ENCODE measurements at regions not wholly inside any gene's neighbourhood (a gene's known extent, or its start where the extent isn't known, plus 50 kb on each side); places are given as distances from the start of the nearest gene placed in this dataset.

DNA sequence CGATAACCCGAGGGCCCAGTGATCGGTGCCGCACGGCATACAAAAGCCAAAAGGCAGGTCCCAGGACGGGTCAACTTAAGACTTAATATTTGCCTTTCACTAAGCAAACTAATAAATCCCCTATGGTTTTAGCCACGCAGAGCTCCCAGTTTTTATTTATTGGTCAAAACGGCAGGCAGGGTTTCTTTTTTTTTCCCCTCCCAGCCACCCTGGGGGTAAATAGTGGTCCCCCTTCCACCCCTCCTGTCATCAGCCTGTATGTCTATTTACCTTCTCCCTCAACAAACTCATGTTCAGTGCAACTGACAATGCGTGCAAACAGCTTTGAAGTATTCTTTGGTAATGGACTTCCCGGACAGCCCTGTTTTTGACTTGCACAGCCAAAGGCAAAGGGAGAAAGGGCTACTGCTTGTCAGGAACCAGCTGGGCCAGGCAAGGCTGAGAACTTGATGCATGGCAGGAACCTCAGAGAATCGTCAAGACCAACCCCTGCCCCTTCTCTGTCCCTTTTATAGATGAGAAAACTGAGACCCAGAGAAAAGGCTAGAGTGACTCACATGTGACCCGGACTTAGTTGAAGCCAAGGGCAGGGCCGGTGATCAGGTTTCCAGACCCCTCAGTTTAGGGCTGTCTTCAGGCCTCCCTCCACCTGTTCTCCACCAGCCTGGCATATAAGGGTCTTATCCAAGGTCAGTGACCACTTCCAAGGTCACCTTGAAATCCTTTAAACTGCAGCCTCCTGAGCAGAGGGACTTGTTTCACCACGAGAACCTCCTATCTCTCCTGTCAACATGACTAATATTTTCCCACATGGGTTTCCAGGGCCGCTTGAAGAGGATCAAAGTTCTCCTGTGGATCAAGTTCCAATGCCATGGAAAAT, 279.0 kb downstream of the SOX9 start:
- TF ChIP-seq, protein P1, sequence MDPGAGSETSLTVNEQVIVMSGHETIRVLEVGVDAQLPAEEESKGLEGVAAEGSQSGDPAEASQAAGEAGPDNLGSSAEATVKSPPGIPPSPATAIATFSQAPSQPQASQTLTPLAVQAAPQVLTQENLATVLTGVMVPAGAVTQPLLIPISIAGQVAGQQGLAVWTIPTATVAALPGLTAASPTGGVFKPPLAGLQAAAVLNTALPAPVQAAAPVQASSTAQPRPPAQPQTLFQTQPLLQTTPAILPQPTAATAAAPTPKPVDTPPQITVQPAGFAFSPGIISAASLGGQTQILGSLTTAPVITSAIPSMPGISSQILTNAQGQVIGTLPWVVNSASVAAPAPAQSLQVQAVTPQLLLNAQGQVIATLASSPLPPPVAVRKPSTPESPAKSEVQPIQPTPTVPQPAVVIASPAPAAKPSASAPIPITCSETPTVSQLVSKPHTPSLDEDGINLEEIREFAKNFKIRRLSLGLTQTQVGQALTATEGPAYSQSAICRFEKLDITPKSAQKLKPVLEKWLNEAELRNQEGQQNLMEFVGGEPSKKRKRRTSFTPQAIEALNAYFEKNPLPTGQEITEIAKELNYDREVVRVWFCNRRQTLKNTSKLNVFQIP (CRISPR knock-in tag; IDR thresholded peaks at IDR 0.05; ENCODE audit: borderline replicate concordance, low read depth): no peak
- TF ChIP-seq, protein P2, sequence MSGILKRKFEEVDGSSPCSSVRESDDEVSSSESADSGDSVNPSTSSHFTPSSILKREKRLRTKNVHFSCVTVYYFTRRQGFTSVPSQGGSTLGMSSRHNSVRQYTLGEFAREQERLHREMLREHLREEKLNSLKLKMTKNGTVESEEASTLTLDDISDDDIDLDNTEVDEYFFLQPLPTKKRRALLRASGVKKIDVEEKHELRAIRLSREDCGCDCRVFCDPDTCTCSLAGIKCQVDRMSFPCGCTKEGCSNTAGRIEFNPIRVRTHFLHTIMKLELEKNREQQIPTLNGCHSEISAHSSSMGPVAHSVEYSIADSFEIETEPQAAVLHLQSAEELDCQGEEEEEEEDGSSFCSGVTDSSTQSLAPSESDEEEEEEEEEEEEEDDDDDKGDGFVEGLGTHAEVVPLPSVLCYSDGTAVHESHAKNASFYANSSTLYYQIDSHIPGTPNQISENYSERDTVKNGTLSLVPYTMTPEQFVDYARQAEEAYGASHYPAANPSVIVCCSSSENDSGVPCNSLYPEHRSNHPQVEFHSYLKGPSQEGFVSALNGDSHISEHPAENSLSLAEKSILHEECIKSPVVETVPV (CRISPR knock-in tag; IDR thresholded peaks at IDR 0.05): no peak
- TF ChIP-seq SNAI2 (CRISPR knock-in tag; IDR thresholded peaks at IDR 0.05): no peak
- no peak for TF ChIP-seq ZNF8 (CRISPR knock-in tag; IDR thresholded peaks at IDR 0.05)
- TF ChIP-seq ZFP30 (CRISPR knock-in tag; IDR thresholded peaks at IDR 0.05): no peak
- no peak for TF ChIP-seq ESRRG (CRISPR knock-in tag; IDR thresholded peaks at IDR 0.05)
- TF ChIP-seq, protein P3, sequence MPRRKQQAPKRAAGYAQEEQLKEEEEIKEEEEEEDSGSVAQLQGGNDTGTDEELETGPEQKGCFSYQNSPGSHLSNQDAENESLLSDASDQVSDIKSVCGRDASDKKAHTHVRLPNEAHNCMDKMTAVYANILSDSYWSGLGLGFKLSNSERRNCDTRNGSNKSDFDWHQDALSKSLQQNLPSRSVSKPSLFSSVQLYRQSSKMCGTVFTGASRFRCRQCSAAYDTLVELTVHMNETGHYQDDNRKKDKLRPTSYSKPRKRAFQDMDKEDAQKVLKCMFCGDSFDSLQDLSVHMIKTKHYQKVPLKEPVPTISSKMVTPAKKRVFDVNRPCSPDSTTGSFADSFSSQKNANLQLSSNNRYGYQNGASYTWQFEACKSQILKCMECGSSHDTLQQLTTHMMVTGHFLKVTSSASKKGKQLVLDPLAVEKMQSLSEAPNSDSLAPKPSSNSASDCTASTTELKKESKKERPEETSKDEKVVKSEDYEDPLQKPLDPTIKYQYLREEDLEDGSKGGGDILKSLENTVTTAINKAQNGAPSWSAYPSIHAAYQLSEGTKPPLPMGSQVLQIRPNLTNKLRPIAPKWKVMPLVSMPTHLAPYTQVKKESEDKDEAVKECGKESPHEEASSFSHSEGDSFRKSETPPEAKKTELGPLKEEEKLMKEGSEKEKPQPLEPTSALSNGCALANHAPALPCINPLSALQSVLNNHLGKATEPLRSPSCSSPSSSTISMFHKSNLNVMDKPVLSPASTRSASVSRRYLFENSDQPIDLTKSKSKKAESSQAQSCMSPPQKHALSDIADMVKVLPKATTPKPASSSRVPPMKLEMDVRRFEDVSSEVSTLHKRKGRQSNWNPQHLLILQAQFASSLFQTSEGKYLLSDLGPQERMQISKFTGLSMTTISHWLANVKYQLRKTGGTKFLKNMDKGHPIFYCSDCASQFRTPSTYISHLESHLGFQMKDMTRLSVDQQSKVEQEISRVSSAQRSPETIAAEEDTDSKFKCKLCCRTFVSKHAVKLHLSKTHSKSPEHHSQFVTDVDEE (CRISPR knock-in tag; IDR thresholded peaks at IDR 0.05): no peak
- TF ChIP-seq, protein P4, sequence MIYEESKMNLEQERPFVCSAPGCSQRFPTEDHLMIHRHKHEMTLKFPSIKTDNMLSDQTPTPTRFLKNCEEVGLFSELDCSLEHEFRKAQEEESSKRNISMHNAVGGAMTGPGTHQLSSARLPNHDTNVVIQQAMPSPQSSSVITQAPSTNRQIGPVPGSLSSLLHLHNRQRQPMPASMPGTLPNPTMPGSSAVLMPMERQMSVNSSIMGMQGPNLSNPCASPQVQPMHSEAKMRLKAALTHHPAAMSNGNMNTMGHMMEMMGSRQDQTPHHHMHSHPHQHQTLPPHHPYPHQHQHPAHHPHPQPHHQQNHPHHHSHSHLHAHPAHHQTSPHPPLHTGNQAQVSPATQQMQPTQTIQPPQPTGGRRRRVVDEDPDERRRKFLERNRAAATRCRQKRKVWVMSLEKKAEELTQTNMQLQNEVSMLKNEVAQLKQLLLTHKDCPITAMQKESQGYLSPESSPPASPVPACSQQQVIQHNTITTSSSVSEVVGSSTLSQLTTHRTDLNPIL (CRISPR knock-in tag; IDR thresholded peaks at IDR 0.05; ENCODE audit: low read depth): no peak
- TF ChIP-seq BACH2 (CRISPR knock-in tag; IDR thresholded peaks at IDR 0.05; ENCODE audit: borderline replicate concordance): no peak
- TF ChIP-seq ZNF70 (CRISPR knock-in tag; IDR thresholded peaks at IDR 0.05): no peak
- TF ChIP-seq TOX (CRISPR knock-in tag; IDR thresholded peaks at IDR 0.05; ENCODE audit: borderline replicate concordance): no peak
- no peak for TF ChIP-seq CSDC2 (CRISPR knock-in tag; IDR thresholded peaks at IDR 0.05)
- no peak for TF ChIP-seq RARB (CRISPR knock-in tag; IDR thresholded peaks at IDR 0.05)
- TF ChIP-seq ZNF565 (CRISPR knock-in tag; conservative IDR thresholded peaks at IDR 0.05; ENCODE audit: low read depth): no peak
- TF ChIP-seq ARNTL (CRISPR knock-in tag; IDR thresholded peaks at IDR 0.05; ENCODE audit: borderline replicate concordance, low read depth): no peak
- TF ChIP-seq TCF4 (CRISPR knock-in tag; IDR thresholded peaks at IDR 0.05; ENCODE audit: borderline replicate concordance): no peak
- no peak for TF ChIP-seq ZC3H10 (CRISPR knock-in tag; IDR thresholded peaks at IDR 0.05)
- TF ChIP-seq ZFP3 (CRISPR knock-in tag; IDR thresholded peaks at IDR 0.05): no peak
- TF ChIP-seq OSR1 (CRISPR knock-in tag; IDR thresholded peaks at IDR 0.05): no peak
- TF ChIP-seq ISL1 (CRISPR knock-in tag; IDR thresholded peaks at IDR 0.05): no peak
- ATAC-seq: no peak

DNA sequence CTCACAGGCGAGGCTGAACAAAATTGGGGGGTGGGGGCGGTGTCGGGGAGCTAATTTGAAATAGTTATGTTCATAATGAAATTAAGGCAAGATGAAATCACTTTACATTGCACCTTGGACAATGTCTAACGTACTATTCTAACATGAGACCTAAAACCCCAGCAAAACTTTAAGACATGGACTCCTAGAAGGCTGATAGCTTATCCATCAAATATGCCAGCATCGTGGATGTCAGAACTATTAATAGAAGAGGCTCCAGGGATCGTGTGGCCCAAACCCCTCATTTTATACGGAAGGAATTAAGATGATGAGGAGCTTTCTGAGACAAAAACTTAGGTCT, 279.6 kb downstream of the SOX9 start:
- no peak for TF ChIP-seq TOX (CRISPR knock-in tag; IDR thresholded peaks at IDR 0.05; ENCODE audit: borderline replicate concordance)
- TF ChIP-seq, protein P3 (CRISPR knock-in tag; IDR thresholded peaks at IDR 0.05): no peak
- no peak for TF ChIP-seq SNAI2 (CRISPR knock-in tag; IDR thresholded peaks at IDR 0.05)
- TF ChIP-seq ZNF70 (CRISPR knock-in tag; IDR thresholded peaks at IDR 0.05): no peak
- ATAC-seq: no peak
